ENCODE measurements at regions not wholly inside any gene's neighbourhood (a gene's known extent, or its start where the extent isn't known, plus 50 kb on each side); places are given as distances from the start of the nearest gene placed in this dataset.
"Not testable (repeated sequence)": the region's sequence is repeated elsewhere in the genome, so short reads cannot be mapped to it uniquely, and the experiment has no call there.

GRCh38 chr16:70032906-70033305 lies 81.2 kb upstream of the PDPR start:
- TF ChIP-seq, protein P1, sequence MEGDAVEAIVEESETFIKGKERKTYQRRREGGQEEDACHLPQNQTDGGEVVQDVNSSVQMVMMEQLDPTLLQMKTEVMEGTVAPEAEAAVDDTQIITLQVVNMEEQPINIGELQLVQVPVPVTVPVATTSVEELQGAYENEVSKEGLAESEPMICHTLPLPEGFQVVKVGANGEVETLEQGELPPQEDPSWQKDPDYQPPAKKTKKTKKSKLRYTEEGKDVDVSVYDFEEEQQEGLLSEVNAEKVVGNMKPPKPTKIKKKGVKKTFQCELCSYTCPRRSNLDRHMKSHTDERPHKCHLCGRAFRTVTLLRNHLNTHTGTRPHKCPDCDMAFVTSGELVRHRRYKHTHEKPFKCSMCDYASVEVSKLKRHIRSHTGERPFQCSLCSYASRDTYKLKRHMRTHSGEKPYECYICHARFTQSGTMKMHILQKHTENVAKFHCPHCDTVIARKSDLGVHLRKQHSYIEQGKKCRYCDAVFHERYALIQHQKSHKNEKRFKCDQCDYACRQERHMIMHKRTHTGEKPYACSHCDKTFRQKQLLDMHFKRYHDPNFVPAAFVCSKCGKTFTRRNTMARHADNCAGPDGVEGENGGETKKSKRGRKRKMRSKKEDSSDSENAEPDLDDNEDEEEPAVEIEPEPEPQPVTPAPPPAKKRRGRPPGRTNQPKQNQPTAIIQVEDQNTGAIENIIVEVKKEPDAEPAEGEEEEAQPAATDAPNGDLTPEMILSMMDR (IDR thresholded peaks at IDR 0.05) = not testable (repeated sequence)
- not testable (repeated sequence) for TF ChIP-seq EZH2 (IDR thresholded peaks at IDR 0.05)
